Kasumi-1 (cell line): ENCODE measurements at regions not wholly inside any gene's neighbourhood (a gene's known extent, or its start where the extent isn't known, plus 50 kb on each side); places are given as distances from the start of the nearest gene placed in this dataset.

Source experiments
- DNase-seq, 2 experiments: peaks; one replicate each; lab custom pipeline; 2025; lab: John Stamatoyannopoulos, UW

DNA sequence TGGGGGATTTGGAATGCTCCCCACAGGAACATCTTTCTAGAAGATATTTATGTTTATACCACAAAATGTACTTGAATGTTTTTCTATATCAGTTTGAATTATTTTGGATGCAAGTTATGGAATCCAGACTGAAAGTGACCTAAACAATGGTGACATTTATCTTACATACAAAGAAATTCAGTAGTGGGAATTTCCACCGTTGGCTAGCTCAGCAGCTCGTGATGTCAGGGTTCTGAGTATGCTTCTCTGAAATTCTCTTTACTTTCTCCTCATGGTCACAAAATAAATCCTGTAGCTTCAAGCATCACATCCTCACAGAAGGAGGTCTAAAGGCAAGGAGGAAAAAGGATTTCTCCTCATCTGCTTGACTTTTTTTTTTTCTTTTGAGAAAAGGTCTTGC is 105.3 kb downstream of the AKAIN1 start:
- DNase-seq: no peak

GRCh38 chr18:5075297-5075696 is 121.8 kb downstream of the AKAIN1 start:
- no peak for DNase-seq

- DNase-seq: peak; percentile 52 to 67
Observed at GRCh38 chr18:5073026-5073944, 123.8 kb downstream of the AKAIN1 start.

DNA sequence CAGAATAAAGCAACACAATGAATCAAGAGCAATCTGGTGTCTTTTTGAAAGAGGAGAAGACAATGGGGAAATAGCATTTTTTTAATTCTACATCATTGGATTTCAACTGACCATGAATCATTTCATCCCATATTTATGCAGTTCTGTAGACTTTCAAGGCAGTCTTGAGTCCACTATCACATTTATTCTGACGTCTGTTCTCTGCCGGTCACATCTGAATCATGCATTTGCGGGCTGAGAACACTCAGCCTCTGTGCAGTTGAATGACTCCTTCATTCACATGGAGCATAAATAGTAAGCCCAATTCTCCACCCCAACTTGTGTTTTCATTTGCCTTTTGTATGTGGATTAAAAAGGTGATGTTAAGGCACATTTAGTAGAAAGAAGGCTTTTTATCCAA is 128.2 kb downstream of the AKAIN1 start:
- no peak for DNase-seq

GRCh38 chr18:5066380-5066977 is 130.6 kb downstream of the AKAIN1 start:
- DNase-seq: peak in 1 of 2 experiments; percentile 1

GRCh38 chr18:5065615-5066014 is 131.4 kb downstream of the AKAIN1 start:
- DNase-seq: no peak

DNA sequence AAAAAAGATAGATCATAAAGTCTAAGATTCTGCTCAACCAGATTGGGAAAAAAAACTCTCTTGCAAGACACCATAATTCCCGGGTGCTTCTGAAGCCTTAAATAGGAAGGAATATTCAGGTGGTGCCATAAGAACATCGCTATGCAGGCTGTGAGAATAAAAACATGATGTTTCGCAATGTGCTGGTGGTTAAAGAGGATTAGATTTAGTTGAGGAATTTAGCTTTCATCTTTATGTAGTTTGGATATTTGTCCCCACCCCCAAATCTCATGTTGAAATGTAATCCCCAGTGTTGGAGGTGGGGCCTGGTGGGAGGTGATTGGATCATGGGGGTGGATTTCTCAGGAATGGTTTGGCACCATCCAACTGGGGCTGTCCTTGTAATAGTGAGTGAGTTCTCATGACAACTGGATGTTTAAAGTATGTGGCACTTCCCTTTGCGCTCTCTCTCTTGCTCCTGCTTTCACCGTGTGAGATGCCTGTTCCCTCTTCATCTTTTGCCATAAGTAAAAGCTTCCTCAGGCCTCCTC is 132.2 kb downstream of the AKAIN1 start:
- DNase-seq: no peak

GRCh38 chr18:5061785-5062184 is 135.3 kb downstream of the AKAIN1 start:
- no peak for DNase-seq

GRCh38 chr18:5060543-5060942 is 136.5 kb downstream of the AKAIN1 start:
- no peak for DNase-seq

DNA sequence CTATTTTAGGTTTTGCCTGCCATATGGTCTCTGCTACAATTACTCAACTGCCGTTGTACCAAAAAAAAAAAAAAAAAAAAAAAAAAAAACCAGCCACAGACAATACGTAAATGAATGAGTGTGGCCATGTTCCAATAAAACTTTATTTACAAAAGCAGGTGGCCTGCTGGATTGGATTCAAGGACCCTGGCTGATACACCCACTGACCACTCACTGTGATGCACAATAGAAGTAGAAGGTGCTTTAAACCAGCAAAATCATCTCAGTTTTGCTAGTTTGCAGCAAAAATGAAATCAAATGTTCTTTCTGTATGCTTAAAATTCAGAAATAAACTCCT is 137.4 kb downstream of the AKAIN1 start:
- no peak for DNase-seq

GRCh38 chr18:5058768-5059695 is 138.0 kb downstream of the AKAIN1 start:
- DNase-seq: peak; percentile 43 to 51

DNA sequence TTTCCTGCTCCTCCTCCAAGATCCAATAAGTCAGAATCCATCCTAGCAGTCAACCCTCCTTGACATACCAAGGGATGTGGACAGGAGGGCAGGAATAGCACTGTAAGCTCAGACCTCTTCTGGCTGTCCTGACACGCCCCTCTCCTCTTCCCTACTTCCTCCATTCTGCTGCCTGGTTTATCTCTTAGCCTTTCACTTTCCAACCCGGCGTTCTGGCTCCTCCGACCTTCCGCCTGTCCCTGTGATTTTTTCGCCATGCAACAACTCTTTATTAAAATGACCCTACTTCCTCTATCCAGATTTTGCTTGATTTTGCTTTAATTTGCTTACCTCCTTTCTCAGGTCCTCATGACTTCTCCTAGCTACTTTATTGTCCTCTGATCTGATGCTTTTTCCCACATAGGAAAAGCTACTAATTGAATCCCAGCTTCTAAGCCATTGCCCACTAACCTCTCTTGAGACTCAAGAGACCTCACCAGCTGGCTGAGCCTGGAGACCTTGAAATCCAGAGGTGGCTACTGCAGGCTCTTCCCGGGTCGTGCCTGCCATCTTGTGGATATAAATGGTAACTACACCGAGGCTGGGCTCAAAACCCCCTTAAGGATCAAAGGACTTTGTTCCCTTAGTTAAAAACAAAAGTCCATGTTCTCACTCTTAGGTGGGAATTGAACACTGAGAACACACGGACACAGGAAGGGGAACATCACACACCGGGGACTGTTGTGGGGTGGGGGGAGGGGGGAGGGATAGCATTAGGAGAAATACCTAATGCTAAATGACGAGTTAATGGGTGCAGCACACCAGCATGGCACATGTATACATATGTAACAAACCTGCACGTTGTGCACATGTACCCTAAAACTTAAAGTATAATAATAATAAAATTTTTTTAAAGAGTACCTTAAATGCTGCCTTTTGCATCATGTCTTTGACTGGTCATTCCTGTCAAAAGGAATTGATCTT is 139.4 kb downstream of the AKAIN1 start:
- peak; percentile 70 to 77 for DNase-seq

GRCh38 chr18:5052491-5052890 is 144.6 kb downstream of the AKAIN1 start:
- no peak for DNase-seq

DNA sequence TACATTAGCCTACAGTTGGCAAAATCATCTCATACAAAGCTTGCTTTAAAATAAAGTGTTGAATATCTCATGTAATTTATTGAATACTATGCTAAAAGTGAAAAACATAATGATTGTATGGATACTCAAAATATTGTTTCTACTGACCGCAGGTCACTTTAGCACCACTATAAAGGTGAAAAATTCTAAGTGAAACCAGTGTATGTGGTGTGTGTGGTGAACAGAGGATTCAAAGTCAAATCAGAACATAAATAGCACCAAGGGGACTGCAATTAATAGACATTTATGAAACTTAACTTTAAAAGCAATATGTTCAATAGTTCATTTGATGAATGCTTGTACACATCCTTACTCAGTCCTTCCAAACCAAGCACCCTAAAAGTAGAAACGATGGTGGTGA is 145.8 kb downstream of the AKAIN1 start:
- DNase-seq: no peak

DNA sequence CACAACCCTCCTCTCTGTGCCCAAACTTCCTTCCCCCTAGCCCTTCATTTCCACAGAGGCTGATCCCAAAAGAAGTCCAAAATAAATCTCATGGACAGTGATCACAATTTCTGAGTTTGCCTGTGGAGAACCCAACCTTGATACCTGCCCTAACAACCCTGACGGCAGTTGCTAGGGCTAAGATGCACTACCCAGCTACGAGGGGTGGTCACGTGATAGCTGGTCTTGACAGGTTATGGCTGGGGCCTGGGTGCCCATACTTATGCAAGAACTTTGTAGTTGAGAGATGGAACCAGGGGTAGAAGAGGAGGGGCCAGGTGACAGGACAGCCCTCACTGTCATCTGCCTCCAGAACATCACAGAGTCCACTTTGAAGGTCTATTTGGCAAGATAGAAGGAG is 147.9 kb downstream of the AKAIN1 start:
- no peak for DNase-seq

DNA sequence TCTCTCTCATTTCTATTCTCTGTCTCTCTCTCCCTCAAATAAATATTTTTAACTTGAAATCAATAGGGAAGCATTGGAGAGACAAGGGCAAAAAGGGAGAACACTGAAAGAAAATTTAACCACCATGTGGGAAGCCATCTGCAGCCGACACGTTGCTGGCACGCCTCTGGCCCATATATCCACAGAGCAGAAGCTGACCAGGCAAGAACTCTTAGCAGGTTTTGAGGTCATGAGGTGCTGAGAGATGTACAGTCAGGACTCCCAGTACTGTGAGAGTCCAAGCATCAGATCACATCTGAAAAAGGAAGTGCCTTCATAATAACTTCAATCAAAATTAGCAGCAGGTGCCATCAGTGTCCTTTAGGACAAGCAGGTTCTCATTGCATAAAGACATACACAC is 156.6 kb downstream of the AKAIN1 start:
- no peak for DNase-seq

DNA sequence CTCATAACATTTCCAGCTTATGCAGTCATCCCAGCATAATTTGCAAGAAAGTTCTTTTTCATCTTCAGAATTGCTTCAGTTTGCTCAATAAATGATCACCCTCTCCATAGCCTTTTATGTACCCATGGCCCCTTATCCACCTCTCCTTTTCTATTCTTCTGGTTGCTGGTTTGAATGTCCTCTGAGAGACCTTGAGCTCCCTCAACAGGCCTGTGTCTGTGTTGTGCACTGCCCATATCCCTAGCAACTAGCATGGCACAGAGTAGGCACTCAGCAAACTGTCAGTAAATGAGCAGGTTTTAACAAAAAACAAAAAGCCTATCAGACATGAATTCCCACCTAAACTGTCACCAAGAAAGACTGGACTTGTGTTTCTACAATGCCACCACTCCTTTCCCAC is 160.5 kb downstream of the AKAIN1 start:
- DNase-seq: no peak

DNA sequence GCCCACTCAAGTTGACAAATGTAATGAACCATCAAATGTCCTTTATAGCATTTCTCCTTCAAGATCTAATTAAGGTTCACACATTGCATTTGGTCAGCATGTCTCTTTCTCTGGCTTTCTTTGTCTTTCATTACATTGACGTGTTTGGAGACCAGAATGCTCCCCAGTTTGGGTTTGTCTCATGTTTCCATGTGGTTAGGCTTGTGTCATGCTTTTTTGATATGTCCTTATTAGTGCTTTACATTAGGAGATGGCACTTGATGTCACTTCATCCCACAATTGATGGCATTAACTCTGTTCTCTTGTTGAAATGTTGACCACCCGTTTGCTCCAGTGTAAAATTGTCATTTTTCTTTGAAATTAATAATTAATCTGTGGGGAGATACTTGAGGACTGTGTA is 165.8 kb downstream of the AKAIN1 start:
- DNase-seq: no peak

- no peak for DNase-seq
Observed at GRCh38 chr18:5030636-5031035, 166.4 kb downstream of the AKAIN1 start.

- DNase-seq: no peak
Observed at GRCh38 chr18:5029592-5029991, 167.5 kb downstream of the AKAIN1 start.

DNA sequence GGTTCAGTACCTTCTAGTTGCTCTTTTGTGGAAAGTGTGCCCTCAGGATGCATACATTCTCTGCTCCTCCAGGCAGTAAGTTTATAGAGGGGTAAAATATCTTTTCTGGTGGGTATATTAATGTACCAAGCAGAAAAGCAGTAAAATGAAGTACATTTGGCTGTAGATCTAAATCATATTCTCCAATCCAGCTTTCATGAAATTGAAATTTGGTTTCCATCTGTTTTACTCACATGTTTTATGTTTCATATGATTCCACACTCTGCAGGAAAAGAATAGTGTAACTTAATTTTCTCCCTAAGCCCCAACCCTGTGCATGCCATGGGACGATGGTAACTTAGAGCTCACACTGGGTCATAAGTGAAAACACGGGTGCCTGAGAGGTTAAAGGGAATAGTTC is 172.3 kb downstream of the AKAIN1 start:
- DNase-seq: no peak
